ENCODE measurements at regions not wholly inside any gene's neighbourhood (a gene's known extent, or its start where the extent isn't known, plus 50 kb on each side); places are given as distances from the start of the nearest gene placed in this dataset.

DNA sequence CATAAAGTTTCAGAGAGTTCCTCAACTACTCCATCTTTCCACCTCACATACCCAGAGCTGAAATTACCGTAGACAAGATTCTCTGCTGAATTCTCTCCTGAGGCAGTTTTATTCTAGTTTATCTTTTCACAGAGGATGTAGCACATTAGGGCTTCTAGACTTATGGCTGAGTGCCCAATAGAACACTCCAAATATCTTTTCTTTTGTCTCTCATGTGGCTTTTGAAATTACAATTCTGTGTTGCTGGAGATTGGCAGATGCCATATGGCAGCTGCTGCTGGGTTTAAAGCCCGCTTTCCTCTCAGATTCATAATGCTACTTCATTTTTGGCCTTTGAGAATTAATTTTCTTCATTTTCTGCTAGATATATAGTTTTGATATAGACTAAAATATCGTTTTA is 107.6 kb upstream of the BANK1 start:
- H3K4me1 ChIP-seq = no peaks in the 10 kb centered on the region
- intact Hi-C loops (cut with micrococcal nuclease; ENCODE audit: unreplicated experiment) = no loop called here
- DNase-seq = no peak
- no TSS peak for BruUV-seq (replicated peaks)
- H3K4me1 Mint-ChIP-seq (ENCODE audit: low read depth, unreplicated experiment) = no peaks in the 10 kb centered on the region
- POLR2A ChIA-PET = no interaction called here
- H3K4me3 Mint-ChIP-seq (ENCODE audit: unreplicated experiment) = no peak overlapping the region
- TF ChIP-seq, protein P1, sequence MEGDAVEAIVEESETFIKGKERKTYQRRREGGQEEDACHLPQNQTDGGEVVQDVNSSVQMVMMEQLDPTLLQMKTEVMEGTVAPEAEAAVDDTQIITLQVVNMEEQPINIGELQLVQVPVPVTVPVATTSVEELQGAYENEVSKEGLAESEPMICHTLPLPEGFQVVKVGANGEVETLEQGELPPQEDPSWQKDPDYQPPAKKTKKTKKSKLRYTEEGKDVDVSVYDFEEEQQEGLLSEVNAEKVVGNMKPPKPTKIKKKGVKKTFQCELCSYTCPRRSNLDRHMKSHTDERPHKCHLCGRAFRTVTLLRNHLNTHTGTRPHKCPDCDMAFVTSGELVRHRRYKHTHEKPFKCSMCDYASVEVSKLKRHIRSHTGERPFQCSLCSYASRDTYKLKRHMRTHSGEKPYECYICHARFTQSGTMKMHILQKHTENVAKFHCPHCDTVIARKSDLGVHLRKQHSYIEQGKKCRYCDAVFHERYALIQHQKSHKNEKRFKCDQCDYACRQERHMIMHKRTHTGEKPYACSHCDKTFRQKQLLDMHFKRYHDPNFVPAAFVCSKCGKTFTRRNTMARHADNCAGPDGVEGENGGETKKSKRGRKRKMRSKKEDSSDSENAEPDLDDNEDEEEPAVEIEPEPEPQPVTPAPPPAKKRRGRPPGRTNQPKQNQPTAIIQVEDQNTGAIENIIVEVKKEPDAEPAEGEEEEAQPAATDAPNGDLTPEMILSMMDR (IDR thresholded peaks at IDR 0.05; ENCODE audit: insufficient read depth in 1 of 2, low read depth in 1 of 2, low read length in 1 of 2, severe bottlenecking in 1 of 2, unreplicated experiment in 1 of 2) = no peak
- H3K27me3 ChIP-seq (replicated peaks; ENCODE audit: control insufficient read depth, insufficient read depth, low read length) = no peaks in the 10 kb centered on the region
- no peaks in the 10 kb centered on the region for H3K27me3 Mint-ChIP-seq (ENCODE audit: insufficient read depth, unreplicated experiment)
- no peaks in the 10 kb centered on the region for H3K9me3 ChIP-seq
- H3K4me3 ChIP-seq (ENCODE audit: low read depth, low read length) = no peak overlapping the region
- no peak overlapping the region for H3K27ac Mint-ChIP-seq (ENCODE audit: unreplicated experiment)
- no peaks in the 10 kb centered on the region for H3K9me3 Mint-ChIP-seq (ENCODE audit: unreplicated experiment)
- no peaks in the 10 kb centered on the region for H3K36me3 Mint-ChIP-seq (ENCODE audit: insufficient read depth, unreplicated experiment)
- CTCF ChIA-PET = no interaction called here
- H3K36me3 ChIP-seq (ENCODE audit: control insufficient read depth, insufficient read depth, low read length) = no peaks in the 10 kb centered on the region

DNA sequence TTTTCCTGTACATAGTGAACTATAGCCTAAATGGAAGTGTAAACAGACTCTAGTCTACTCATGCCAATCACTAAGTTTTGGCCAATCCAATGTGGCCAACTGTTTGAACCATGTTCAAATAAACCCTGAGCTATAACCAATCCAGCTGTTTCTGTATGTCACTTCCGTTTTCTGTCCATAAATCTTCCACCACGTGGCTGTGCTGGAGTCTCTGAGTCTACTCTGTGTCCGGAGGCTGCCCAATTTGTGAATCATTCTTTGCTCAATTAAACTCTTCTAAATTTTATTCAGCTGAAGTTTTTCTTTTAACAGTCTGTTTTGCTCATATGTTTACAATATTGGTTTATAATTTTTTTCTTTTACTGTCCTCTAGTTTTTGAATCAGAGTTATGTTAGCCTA is 112.3 kb upstream of the BANK1 start:
- no peaks in the 10 kb centered on the region for H3K4me1 Mint-ChIP-seq (ENCODE audit: low read depth, unreplicated experiment)
- intact Hi-C loops (cut with micrococcal nuclease; ENCODE audit: unreplicated experiment) = no loop called here
- no peaks in the 10 kb centered on the region for H3K27me3 ChIP-seq (replicated peaks; ENCODE audit: control insufficient read depth, insufficient read depth, low read length)
- no peak for DNase-seq
- TF ChIP-seq, protein P1 (IDR thresholded peaks at IDR 0.05; ENCODE audit: insufficient read depth in 1 of 2, low read depth in 1 of 2, low read length in 1 of 2, severe bottlenecking in 1 of 2, unreplicated experiment in 1 of 2) = no peak
- no peaks in the 10 kb centered on the region for H3K36me3 Mint-ChIP-seq (ENCODE audit: insufficient read depth, unreplicated experiment)
- ChIA-PET CTCF (no interaction called here), POLR2A (no interaction called here)
- BruUV-seq (replicated peaks) = no TSS peak
- peaks cover 5% of the 10 kb centered on the region; the same call in 1 of the 2 replicates for H3K9me3 ChIP-seq
- no peaks in the 10 kb centered on the region for H3K4me1 ChIP-seq
- H3K27ac Mint-ChIP-seq (ENCODE audit: unreplicated experiment) = no peak overlapping the region
- H3K36me3 ChIP-seq (ENCODE audit: control insufficient read depth, insufficient read depth, low read length) = no peaks in the 10 kb centered on the region
- no peak overlapping the region for H3K4me3 ChIP-seq (ENCODE audit: low read depth, low read length)
- no peaks in the 10 kb centered on the region for H3K9me3 Mint-ChIP-seq (ENCODE audit: unreplicated experiment)
- no peaks in the 10 kb centered on the region for H3K27me3 Mint-ChIP-seq (ENCODE audit: insufficient read depth, unreplicated experiment)
- no peak overlapping the region for H3K4me3 Mint-ChIP-seq (ENCODE audit: unreplicated experiment)

DNA sequence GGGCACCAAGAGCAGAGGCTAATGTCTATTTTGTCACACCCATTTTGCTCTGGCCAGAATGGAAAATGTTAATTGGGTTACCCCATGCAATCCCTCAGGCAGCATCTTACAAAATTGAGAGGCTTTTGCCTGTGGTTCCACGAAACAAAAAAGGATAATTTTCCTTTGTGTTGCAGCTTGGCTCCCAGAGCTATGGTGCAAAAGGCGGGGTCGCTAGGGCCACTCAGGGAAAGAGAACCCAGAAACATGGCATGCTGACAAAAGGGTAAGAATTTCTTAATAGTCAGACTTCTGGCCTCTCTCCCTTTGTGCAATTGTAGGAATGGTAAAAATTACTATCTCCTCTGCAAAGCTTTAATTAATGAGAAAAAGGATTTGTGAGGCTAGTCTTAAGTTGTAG is 119.6 kb upstream of the BANK1 start:
- POLR2A ChIA-PET = no interaction called here
- Histone ChIP-seq H3K27me3 (replicated peaks; ENCODE audit: control insufficient read depth, insufficient read depth, low read length) (no peaks in the 10 kb centered on the region), H3K36me3 (ENCODE audit: control insufficient read depth, insufficient read depth, low read length) (no peaks in the 10 kb centered on the region), H3K4me3 (ENCODE audit: low read depth, low read length) (no peak overlapping the region), H3K9me3 (peaks cover 5% of the 10 kb centered on the region; the same call in 1 of the 2 replicates), H3K4me1 (no peaks in the 10 kb centered on the region)
- DNase-seq = no peak
- Mint-ChIP-seq H3K4me1 (ENCODE audit: low read depth, unreplicated experiment) (no peaks in the 10 kb centered on the region), H3K9me3 (ENCODE audit: unreplicated experiment) (no peaks in the 10 kb centered on the region), H3K27me3 (ENCODE audit: insufficient read depth, unreplicated experiment) (no peaks in the 10 kb centered on the region), H3K4me3 (ENCODE audit: unreplicated experiment) (no peak overlapping the region), H3K27ac (ENCODE audit: unreplicated experiment) (no peak overlapping the region), H3K36me3 (ENCODE audit: insufficient read depth, unreplicated experiment) (no peaks in the 10 kb centered on the region)
- no TSS peak for BruUV-seq (replicated peaks)
- TF ChIP-seq, protein P1 (IDR thresholded peaks at IDR 0.05; ENCODE audit: insufficient read depth in 1 of 2, low read depth in 1 of 2, low read length in 1 of 2, severe bottlenecking in 1 of 2, unreplicated experiment in 1 of 2) = no peak
- CTCF ChIA-PET = no interaction called here
- intact Hi-C loops (cut with micrococcal nuclease; ENCODE audit: unreplicated experiment) = no loop called here
